ENCODE measurements at regions not wholly inside any gene's neighbourhood (a gene's known extent, or its start where the extent isn't known, plus 50 kb on each side); places are given as distances from the start of the nearest gene placed in this dataset.

DNA sequence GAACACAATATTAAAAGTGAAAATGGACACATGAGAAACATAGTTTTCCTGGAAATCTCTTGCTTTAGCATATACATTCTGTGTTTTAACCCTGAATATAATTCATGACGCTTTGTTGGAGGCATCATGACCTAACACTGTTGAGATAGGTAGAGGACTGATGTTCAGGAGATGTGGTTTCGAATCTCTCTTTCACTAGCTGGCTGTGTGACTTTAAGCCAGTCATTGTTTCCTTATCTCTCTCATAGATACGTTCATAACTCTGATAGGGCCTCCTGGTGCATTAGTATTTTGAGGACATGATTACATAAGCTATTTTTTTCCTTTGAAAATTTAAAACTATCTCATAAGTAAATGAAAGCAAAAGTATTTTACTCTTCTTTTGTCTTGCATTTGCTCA is 179.0 kb upstream of the DTNA start:
- TF ChIP-seq, protein P1, sequence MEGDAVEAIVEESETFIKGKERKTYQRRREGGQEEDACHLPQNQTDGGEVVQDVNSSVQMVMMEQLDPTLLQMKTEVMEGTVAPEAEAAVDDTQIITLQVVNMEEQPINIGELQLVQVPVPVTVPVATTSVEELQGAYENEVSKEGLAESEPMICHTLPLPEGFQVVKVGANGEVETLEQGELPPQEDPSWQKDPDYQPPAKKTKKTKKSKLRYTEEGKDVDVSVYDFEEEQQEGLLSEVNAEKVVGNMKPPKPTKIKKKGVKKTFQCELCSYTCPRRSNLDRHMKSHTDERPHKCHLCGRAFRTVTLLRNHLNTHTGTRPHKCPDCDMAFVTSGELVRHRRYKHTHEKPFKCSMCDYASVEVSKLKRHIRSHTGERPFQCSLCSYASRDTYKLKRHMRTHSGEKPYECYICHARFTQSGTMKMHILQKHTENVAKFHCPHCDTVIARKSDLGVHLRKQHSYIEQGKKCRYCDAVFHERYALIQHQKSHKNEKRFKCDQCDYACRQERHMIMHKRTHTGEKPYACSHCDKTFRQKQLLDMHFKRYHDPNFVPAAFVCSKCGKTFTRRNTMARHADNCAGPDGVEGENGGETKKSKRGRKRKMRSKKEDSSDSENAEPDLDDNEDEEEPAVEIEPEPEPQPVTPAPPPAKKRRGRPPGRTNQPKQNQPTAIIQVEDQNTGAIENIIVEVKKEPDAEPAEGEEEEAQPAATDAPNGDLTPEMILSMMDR (IDR thresholded peaks at IDR 0.05): no peak
- no peak for TF ChIP-seq POLR2A (IDR thresholded peaks at IDR 0.05)
